ENCODE measurements at regions not wholly inside any gene's neighbourhood (a gene's known extent, or its start where the extent isn't known, plus 50 kb on each side); places are given as distances from the start of the nearest gene placed in this dataset.

DNA sequence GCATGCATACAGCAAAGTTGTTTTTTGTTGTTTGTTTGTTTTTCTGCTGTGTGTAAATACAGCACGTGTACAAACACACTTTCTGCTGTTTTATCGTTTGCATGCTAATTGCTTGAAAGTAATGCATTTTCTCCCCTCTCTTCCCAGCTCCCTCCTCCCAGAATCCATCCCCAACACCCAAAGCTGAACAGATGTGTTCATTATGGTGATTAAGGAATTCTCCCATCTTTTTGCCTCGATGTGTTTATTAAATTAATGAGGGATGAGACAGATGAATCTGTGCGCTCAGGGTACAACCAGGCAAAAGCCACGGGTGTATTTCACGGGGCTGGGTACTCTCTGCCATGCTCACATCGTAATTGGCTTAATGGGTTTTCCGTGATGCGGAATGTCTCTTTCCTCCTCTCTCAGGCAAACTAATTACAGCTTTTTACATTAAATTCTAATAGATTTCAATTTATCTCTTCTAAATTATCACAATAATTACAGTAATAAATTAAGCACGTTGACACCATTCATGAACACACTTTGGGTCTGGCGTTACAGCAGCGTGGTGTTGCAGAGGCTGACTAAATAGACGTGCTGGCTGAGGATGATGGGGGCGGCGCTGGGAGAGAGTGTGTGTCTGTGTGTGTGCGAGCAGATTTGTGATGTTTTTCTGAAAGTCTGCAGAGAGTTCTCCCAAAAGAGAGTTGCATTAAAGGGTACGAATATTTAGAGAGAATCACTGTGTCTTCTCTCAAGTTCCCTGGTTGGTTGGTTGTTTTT lies 117.7 kb downstream of the CRLF2 start:
- no TSS peak for BruUV-seq (replicated peaks)
- WGBS, 2 experiments (ENCODE audit: extremely low coverage in 2 of 2, insufficient read length in 1 of 2): 72% methylated on average over 7 of the region's 17 CpGs; no CpG with 5 or more reads in 1 of the 2 experiments
- intact Hi-C loops (cut with micrococcal nuclease): no loop called here

More for the DNA sequence above, 117.7 kb downstream of the CRLF2 start:
- no peak overlapping the region for H2BK20ac ChIP-seq (ENCODE audit: low read depth, low read length)
- H3K4me1 ChIP-seq (ENCODE audit: control insufficient read depth, insufficient read depth, low read length): no peaks in the 10 kb centered on the region
- no peaks in the 10 kb centered on the region for H3K9me1 ChIP-seq (ENCODE audit: insufficient read depth, low read length)
- H3K56ac ChIP-seq (ENCODE audit: extremely low read depth, insufficient read depth, low read length): no peak overlapping the region
- no peaks in the 10 kb centered on the region for H3K79me1 ChIP-seq (ENCODE audit: low read depth in 1 of 2, low read length in 2 of 2)
- no peak overlapping the region for H4K8ac ChIP-seq (ENCODE audit: low read depth in 2 of 2, low read length in 2 of 2)
- no peak overlapping the region for H3K9ac ChIP-seq (ENCODE audit: low read depth, low read length)
- no peaks in the 10 kb centered on the region for H3K27me3 ChIP-seq (ENCODE audit: control insufficient read depth, insufficient read depth, low read length)
- POLR2A ChIA-PET (ENCODE audit: unreplicated experiment): no interaction called here
- no peaks in the 10 kb centered on the region for H4K20me1 ChIP-seq (ENCODE audit: insufficient read depth, low read length)
- H2BK15ac ChIP-seq (ENCODE audit: low read depth, low read length): no peak overlapping the region
- H3K9me3 ChIP-seq (ENCODE audit: control insufficient read depth, insufficient read depth, low read length): peaks cover 33% of the 10 kb centered on the region
- H3K14ac ChIP-seq (replicated peaks; ENCODE audit: low read depth, low read length): no peak overlapping the region
- no peak overlapping the region for H3K23ac ChIP-seq (ENCODE audit: low read depth, low read length)
- H3K36me3 ChIP-seq (ENCODE audit: control insufficient read depth, insufficient read depth, low read length): no peaks in the 10 kb centered on the region
- H4K5ac ChIP-seq (ENCODE audit: low read depth, low read length): no peak overlapping the region
- no peak overlapping the region for H3K4ac ChIP-seq (ENCODE audit: low read depth, low read length)
- CTCF ChIA-PET: no interaction called here
- H2AFZ ChIP-seq (replicated peaks; ENCODE audit: low read length, poor library complexity): no peak overlapping the region
- ATAC-seq (ENCODE audit: low read depth) (no peak), DNase-seq (no peak)
- H2BK120ac ChIP-seq (ENCODE audit: low read depth, low read length): no peak overlapping the region
- H3K4me3 ChIP-seq (ENCODE audit: insufficient read depth, low read depth, low read length): no peak overlapping the region
- TF ChIP-seq RCOR1 (IDR thresholded peaks at IDR 0.05; ENCODE audit: insufficient replicate concordance, low read length): no peak
- TF ChIP-seq, protein P1, sequence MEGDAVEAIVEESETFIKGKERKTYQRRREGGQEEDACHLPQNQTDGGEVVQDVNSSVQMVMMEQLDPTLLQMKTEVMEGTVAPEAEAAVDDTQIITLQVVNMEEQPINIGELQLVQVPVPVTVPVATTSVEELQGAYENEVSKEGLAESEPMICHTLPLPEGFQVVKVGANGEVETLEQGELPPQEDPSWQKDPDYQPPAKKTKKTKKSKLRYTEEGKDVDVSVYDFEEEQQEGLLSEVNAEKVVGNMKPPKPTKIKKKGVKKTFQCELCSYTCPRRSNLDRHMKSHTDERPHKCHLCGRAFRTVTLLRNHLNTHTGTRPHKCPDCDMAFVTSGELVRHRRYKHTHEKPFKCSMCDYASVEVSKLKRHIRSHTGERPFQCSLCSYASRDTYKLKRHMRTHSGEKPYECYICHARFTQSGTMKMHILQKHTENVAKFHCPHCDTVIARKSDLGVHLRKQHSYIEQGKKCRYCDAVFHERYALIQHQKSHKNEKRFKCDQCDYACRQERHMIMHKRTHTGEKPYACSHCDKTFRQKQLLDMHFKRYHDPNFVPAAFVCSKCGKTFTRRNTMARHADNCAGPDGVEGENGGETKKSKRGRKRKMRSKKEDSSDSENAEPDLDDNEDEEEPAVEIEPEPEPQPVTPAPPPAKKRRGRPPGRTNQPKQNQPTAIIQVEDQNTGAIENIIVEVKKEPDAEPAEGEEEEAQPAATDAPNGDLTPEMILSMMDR (conservative IDR thresholded peaks at IDR 0.05; ENCODE audit: low read depth, low read length): no peak
- TF ChIP-seq, protein P2, sequence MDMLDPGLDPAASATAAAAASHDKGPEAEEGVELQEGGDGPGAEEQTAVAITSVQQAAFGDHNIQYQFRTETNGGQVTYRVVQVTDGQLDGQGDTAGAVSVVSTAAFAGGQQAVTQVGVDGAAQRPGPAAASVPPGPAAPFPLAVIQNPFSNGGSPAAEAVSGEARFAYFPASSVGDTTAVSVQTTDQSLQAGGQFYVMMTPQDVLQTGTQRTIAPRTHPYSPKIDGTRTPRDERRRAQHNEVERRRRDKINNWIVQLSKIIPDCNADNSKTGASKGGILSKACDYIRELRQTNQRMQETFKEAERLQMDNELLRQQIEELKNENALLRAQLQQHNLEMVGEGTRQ (IDR thresholded peaks at IDR 0.05; ENCODE audit: low read depth, low read length): no peak
- no peak for TF ChIP-seq SMC3 (IDR thresholded peaks at IDR 0.05; ENCODE audit: low read depth, low read length)
- H4K91ac ChIP-seq (ENCODE audit: insufficient read depth, low read depth, low read length): no peak overlapping the region
- no peak overlapping the region for H3K27ac ChIP-seq (ENCODE audit: insufficient read depth, low read length)
- in situ Hi-C loops (cut with MboI; ENCODE audit: low sequenced_read_pairs): no loop called here
- H3K18ac ChIP-seq (ENCODE audit: low read depth, low read length): no peak overlapping the region
- H3K4me2 ChIP-seq (ENCODE audit: low read depth, low read length): no peak overlapping the region
- dilution Hi-C loops (cut with HindIII; ENCODE audit: low sequenced_read_pairs, unreplicated experiment): no loop called here
- no peak overlapping the region for H2AK5ac ChIP-seq (ENCODE audit: low read depth, low read length)
- H2BK5ac ChIP-seq (ENCODE audit: low read depth, low read length, poor library complexity, severe bottlenecking): no peak overlapping the region
- no peak overlapping the region for H2AK9ac ChIP-seq (replicated peaks; ENCODE audit: low read depth, low read length, poor library complexity)
